ENCODE measurements at regions not wholly inside any gene's neighbourhood (a gene's known extent, or its start where the extent isn't known, plus 50 kb on each side); places are given as distances from the start of the nearest gene placed in this dataset.
"Not testable (repeated sequence)": the region's sequence is repeated elsewhere in the genome, so short reads cannot be mapped to it uniquely, and the experiment has no call there.

DNA sequence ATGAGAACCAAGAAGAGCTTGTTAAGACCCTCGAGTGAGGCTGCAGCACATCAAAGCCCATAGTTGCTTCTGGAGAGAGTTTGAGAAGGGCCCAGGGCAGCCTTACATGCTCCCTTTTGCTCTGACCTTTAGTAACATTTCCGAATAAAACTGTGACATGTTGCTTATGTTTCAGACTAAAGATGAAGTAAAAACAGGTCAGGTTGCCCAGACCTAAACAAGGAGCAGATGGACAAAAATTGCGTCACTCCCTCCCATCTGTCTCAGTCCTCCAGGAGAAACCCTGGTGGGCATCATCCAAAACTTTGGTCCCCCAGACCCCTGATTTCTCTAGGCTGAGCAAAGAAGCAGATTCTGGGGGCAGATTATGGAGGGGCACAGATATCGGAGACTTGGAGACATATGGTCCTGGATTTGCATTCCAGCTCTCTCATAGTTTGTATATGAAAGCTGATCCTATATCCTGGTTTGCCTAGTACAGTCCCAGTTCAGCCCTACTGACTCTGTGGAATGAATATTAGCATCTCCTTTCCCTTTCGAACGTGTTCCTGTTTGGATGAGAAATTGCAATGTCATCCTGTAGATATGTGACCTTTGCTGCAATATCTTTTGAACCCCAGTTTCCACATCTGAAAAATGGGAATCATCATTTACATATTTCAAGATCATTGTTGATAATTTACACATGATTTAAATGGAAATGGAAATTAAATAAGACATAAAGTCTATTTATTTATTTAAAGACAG lies 304.9 kb upstream of the USP24 start:
- in situ Hi-C loops (cut with HindIII; ENCODE audit: low pct_ligation_motif_present, low sequenced_read_pairs) = no loop called here

GRCh38 chr1:55519276-55519675 lies 304.1 kb upstream of the USP24 start:
- DNase-seq = no peak
- Histone ChIP-seq H3K27me3 (replicated peaks) (no peaks in the 10 kb centered on the region), H3K36me3 (replicated peaks) (no peaks in the 10 kb centered on the region), H3K27ac (no peak overlapping the region), H3K4me3 (ENCODE audit: low read depth, low read length) (no peak overlapping the region)
- in situ Hi-C loops (cut with HindIII; ENCODE audit: low pct_ligation_motif_present, low sequenced_read_pairs) = no loop called here
- TF ChIP-seq, protein P1, sequence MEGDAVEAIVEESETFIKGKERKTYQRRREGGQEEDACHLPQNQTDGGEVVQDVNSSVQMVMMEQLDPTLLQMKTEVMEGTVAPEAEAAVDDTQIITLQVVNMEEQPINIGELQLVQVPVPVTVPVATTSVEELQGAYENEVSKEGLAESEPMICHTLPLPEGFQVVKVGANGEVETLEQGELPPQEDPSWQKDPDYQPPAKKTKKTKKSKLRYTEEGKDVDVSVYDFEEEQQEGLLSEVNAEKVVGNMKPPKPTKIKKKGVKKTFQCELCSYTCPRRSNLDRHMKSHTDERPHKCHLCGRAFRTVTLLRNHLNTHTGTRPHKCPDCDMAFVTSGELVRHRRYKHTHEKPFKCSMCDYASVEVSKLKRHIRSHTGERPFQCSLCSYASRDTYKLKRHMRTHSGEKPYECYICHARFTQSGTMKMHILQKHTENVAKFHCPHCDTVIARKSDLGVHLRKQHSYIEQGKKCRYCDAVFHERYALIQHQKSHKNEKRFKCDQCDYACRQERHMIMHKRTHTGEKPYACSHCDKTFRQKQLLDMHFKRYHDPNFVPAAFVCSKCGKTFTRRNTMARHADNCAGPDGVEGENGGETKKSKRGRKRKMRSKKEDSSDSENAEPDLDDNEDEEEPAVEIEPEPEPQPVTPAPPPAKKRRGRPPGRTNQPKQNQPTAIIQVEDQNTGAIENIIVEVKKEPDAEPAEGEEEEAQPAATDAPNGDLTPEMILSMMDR (IDR thresholded peaks at IDR 0.05; ENCODE audit: low read depth, low read length, missing control alignments) = no peak

More for the DNA sequence above, 304.9 kb upstream of the USP24 start:
- H3K27me3 ChIP-seq (replicated peaks) = no peaks in the 10 kb centered on the region
- H3K27ac ChIP-seq = no peak overlapping the region
- no peak overlapping the region for H3K4me3 ChIP-seq (ENCODE audit: low read depth, low read length)
- no peaks in the 10 kb centered on the region for H3K36me3 ChIP-seq (replicated peaks)
- DNase-seq = no peak
- TF ChIP-seq, protein P1 (IDR thresholded peaks at IDR 0.05; ENCODE audit: low read depth, low read length, missing control alignments) = no peak

DNA sequence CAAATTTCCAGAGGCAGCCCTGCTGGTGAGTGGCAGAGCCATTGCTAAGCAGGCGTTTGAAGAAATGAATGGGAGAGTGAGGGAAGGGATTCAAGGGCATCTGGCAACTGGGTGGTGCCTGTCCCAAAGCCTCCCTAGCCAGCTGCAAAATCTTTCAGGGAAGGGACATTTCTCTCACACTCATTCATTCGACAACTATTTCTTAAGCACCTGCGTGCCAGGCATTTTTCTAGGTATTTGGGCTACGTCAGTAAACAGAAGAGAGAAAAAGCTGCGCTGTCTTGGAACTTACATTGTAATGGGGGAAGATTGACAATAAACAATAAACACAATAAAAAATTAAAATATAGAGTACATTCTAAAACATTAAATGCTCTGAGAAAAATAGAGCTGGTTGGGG lies 301.9 kb upstream of the USP24 start:
- TF ChIP-seq, protein P1 (IDR thresholded peaks at IDR 0.05; ENCODE audit: low read depth, low read length, missing control alignments) = no peak
- Histone ChIP-seq H3K27ac (no peak overlapping the region), H3K36me3 (replicated peaks) (no peaks in the 10 kb centered on the region), H3K4me3 (ENCODE audit: low read depth, low read length) (no peak overlapping the region), H3K27me3 (replicated peaks) (no peaks in the 10 kb centered on the region)
- in situ Hi-C loops (cut with HindIII; ENCODE audit: low pct_ligation_motif_present, low sequenced_read_pairs) = no loop called here
- DNase-seq = no peak

GRCh38 chr1:55514571-55514970 lies 299.4 kb upstream of the USP24 start:
- H3K27ac ChIP-seq; H3K27me3 ChIP-seq (replicated peaks); H3K36me3 ChIP-seq (replicated peaks); DNase-seq; in situ Hi-C loops (cut with HindIII; ENCODE audit: low pct_ligation_motif_present, low sequenced_read_pairs); H3K4me3 ChIP-seq (ENCODE audit: low read depth, low read length): not testable (repeated sequence)

- DNase-seq = no peak
- Histone ChIP-seq H3K36me3 (replicated peaks) (no peaks in the 10 kb centered on the region), H3K27ac (no peak overlapping the region), H3K4me3 (ENCODE audit: low read depth, low read length) (no peak overlapping the region), H3K27me3 (replicated peaks) (no peaks in the 10 kb centered on the region)
- in situ Hi-C loops (cut with HindIII; ENCODE audit: low pct_ligation_motif_present, low sequenced_read_pairs) = no loop called here
- TF ChIP-seq, protein P1 (IDR thresholded peaks at IDR 0.05; ENCODE audit: low read depth, low read length, missing control alignments) = no peak
Observed at GRCh38 chr1:55512466-55512865, 297.3 kb upstream of the USP24 start.

GRCh38 chr1:55507578-55507931 lies 292.4 kb upstream of the USP24 start:
- H3K27me3 ChIP-seq (replicated peaks) = no peaks in the 10 kb centered on the region
- no peak overlapping the region for H3K27ac ChIP-seq
- no peaks in the 10 kb centered on the region for H3K36me3 ChIP-seq (replicated peaks)
- DNase-seq = no peak
- TF ChIP-seq, protein P1 (IDR thresholded peaks at IDR 0.05; ENCODE audit: low read depth, low read length, missing control alignments) = no peak
- no peak overlapping the region for H3K4me3 ChIP-seq (ENCODE audit: low read depth, low read length)
- in situ Hi-C loops (cut with HindIII; ENCODE audit: low pct_ligation_motif_present, low sequenced_read_pairs) = no loop called here
